SW 1271 (cell line): ENCODE measurements at regions not wholly inside any gene's neighbourhood (a gene's known extent, or its start where the extent isn't known, plus 50 kb on each side); places are given as distances from the start of the nearest gene placed in this dataset.
"Not testable (repeated sequence)": the region's sequence is repeated elsewhere in the genome, so short reads cannot be mapped to it uniquely, and the experiment has no call there.

Experiments used
- DNase-seq, 2 experiments: peaks; one replicate each; lab custom pipeline; 2025; lab: John Stamatoyannopoulos, UW

GRCh38 chr7:130849604-130850003, 115.6 kb upstream of the KLF14 start:
- DNase-seq = no peak

- no peak for DNase-seq
Observed at GRCh38 chr7:130850956-130851355, 116.9 kb upstream of the KLF14 start.

- no peak for DNase-seq
Observed at GRCh38 chr7:130852867-130853266, 118.9 kb upstream of the KLF14 start.

DNA sequence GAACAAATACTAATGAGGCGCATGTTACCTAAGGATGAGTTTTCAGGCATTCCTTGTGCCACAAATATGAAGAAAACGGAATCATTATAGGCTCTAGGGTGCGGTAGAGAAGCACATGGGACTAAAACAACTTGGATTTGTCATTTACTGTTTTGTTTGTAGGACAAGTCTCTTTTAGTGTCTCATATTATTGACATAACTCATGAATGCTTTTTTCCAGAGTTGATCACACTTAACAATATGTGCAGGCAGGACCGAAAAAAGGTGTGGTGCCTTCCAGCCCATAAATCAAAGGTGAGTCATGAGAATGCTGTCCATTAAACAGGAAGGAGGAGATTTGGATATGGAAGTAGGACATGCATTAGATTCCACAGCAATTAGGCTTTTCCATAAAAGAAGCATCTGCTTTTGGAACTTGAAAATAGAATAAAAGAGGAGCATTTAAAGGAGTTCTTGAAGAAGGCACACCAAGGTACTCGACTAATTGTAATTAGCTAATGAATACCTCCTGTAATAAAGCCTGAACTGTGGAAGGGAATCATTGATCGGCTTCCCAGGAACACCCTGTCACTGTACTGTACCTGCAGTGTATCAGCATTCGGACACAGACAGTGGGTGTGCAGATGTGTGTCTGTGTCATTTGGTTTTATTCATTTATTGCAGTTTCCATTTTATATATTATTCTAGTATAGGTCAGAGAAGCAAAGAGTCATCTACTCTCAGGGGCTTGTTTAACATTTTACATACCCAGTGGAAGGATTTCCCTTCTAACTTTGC, 119.7 kb upstream of the KLF14 start:
- peak; percentile 64 to 90 for DNase-seq

DNA sequence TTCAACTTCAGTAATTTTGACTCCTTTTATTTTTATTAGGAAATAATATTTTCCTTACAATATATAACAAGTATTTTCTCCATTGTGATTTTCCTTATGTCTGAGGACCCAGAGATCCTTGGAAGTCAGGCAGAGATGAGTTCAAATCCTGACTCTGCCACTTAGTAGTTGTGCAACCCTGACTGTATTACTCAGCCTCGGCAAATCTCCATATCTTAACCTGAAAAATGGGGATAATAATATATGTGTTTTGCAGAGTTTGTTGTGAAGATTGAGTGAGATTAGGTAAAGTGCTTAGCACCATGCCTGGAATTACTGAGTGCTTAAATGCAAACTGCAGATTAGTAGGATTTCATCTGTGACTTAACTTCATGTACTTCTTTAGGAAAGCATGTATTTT, 120.5 kb upstream of the KLF14 start:
- no peak for DNase-seq

DNA sequence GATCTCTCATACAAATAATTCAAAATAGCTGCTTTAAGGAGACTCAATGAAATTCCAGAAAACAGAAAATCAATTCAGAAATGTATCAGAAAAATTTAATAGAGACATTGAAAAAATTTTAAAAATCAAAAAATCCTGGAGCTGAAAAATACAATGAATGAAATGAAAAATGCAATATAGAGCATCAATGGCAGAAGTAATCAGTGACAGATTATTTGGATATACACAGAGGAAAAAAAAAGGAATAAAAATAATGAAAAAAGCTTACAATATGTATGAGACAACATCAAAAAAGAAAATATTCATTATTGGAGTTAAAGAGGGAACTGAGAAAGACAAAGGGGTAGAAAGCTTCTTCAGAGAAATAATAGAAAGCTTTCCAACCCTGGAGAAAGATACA, 122.9 kb upstream of the KLF14 start:
- DNase-seq = no peak

DNA sequence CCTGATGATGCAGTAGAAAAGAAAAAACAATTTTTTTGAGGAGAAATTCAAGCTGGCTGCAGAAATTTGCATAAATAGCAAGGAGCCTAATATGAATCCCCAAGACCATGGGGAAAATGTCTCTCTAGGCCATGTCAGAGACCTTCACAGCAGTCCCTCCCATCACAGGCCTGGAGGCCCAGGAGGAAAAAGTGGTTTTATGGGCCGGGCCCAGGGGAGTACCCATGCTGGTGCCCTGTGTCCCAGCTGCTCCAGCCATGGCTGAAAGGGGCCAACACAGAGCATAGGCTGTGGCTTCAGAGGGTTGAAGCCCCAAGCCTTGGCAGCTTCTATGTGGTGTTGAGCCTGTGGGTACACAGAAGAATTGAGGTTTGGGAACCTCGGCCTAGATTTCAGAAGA, 126.8 kb upstream of the KLF14 start:
- not testable (repeated sequence) for DNase-seq

- no peak for DNase-seq
Observed at GRCh38 chr7:130865408-130866236, 131.6 kb upstream of the KLF14 start.

DNA sequence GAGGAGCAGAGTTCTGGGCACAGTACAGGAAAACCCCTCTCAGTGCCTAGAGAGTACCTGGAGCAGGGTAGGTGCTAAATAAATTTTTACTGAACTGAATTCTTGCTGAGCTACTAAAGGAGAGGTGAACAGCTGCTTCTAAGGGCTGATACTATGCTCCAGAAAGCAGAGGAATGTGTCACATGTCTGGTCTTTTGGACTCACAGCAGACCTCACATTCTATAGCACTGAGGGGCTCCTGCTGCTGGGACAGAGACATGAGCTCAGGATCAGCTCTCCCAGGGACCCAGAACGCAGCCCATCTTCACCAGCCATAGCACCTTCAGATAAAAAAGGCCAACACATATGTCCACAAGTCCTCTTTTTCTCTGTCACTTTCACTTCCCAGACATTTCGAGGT, 133.0 kb upstream of the KLF14 start:
- DNase-seq = no peak

DNA sequence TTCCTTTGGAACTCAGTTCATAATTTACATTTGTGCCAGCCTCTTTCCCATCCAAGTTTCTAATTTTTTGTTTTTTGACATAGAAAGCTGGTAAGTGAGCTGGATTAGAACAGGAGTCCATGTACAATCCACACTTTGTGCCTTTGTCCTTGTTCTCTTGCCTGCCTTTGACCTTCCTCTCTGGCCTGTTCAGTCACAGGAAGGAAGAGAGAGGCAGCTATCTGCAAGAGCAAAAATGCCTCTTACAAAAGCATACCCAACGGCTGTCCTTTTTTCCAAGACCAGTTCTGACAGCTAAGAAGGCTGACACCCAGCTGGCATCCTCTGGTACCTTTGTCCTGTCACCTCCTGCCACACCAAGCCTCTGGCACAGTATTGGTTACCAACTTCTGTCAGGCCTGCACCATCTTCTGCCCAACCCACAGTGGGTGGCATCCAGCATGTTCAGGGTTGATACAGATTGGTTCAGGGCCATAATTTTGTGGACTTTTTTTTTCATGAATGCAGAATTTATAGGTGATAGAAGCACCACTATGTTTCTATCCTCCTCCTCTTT, 133.7 kb upstream of the KLF14 start:
- DNase-seq = no peak

GRCh38 chr7:130868139-130868538, 134.1 kb upstream of the KLF14 start:
- DNase-seq = no peak

GRCh38 chr7:130869918-130870317, 135.9 kb upstream of the KLF14 start:
- no peak for DNase-seq

- no peak for DNase-seq
Observed at GRCh38 chr7:130872341-130872740, 138.3 kb upstream of the KLF14 start.

DNA sequence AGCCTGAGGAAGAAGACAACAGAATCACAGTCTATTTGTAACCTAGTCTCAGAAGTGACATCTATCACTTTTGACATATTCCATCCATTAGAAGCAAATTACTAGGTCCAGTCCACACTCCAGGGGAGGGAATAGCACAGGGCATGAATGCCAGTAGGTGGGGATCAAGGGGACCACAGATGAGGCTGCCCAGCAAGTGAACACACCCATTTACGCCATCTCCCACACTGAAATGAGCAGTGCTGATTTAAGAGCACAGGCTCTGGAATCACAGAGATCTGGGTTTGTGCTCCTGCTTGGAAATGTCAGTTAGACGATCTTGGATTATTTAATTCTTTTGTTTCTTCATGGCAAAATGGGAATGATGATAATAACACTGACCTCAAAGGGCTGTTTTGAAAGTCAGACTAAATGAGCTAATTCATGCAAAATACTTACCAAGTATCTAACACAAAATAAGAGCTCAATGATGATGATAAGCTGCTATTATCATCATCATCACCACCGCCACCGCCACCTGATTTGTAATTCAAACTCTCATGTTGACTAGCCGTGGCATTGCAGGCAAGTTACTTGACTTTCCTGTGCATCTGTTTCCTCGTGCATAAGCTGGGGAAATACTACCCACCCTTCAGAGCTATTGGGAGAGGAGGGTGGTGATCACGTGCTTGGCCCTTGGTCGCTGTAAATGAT, 138.9 kb upstream of the KLF14 start:
- no peak for DNase-seq

GRCh38 chr7:130874071-130874915, 140.3 kb upstream of the KLF14 start:
- DNase-seq = no peak

- peak in 1 of 2 experiments; percentile 45 for DNase-seq
Observed at GRCh38 chr7:130875265-130875741, 141.3 kb upstream of the KLF14 start.

- no peak for DNase-seq
Observed at GRCh38 chr7:130875901-130876300, 141.9 kb upstream of the KLF14 start.

GRCh38 chr7:130877236-130877990, 143.4 kb upstream of the KLF14 start:
- no peak for DNase-seq

GRCh38 chr7:130877991-130878305, 143.9 kb upstream of the KLF14 start:
- DNase-seq = no peak

DNA sequence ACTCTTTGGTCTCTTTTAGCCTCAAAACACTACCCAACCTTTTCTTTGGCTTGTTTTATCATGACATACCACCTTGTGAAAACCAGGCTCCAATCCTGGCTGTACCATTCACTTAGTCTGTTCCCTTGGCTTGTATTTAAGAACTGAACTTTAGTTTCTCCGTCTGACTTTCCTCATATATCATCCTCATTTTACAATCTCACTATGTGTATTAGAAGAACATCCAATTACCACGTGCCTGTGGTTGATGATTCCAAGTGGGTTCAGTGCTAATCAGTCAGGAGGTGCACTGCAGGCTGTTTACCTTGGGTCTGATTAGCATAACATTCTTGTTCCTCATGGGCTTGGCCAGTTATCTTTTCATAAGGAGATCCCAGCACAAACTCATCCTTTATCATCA, 144.8 kb upstream of the KLF14 start:
- DNase-seq = no peak

GRCh38 chr7:130879191-130879590, 145.2 kb upstream of the KLF14 start:
- no peak for DNase-seq
